HG03060 (cell line): ENCODE measurements at regions not wholly inside any gene's neighbourhood (a gene's known extent, or its start where the extent isn't known, plus 50 kb on each side); places are given as distances from the start of the nearest gene placed in this dataset.

Experiments
- ATAC-seq: cut with Tn5 transposase; IDR thresholded peaks from one replicate; pipeline ENCODE4 v1.9.1; 2021; ENCODE audit warnings: low read depth, moderate number of reproducible peaks; ENCODE audit not compliant: unreplicated experiment

DNA sequence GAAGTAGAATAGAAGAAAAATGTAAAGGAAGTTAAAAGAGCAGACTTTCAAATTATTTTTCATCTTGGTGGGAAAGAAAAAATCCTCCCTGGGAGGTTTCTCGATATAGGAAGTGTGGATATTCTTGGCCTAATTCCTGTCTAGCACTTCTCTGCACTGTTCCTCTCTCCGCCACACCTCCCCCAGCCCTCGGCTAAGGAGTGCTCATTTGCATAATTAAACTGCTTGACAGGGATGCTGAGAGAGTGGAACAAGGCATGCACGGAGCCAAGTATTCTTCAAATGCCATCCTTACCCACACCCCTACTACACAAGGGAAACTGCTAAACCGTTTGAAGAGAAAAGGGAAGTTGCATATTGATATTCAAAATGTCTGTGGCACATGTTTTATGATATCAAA, 511.0 kb upstream of the HTR2A start:
- no peak for ATAC-seq

DNA sequence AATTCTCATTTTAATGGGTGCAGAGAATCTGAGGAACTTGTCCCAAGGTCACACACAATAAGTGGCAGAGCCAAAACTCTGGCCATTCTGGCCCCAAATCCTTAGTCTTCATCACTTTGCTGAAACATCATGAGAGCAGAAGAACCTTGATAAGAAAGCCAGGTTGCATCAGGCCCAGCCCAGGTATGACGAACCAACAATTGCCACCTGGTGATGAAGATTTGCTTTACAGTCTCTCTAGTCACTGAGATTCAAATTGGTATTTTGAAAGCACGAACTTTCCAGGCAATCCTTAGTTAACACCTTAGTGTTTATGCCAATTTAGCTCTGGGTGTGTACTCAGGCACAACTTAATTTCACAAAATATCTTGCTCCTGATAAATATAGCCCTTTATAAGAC, 502.7 kb upstream of the HTR2A start:
- ATAC-seq, result no peak

DNA sequence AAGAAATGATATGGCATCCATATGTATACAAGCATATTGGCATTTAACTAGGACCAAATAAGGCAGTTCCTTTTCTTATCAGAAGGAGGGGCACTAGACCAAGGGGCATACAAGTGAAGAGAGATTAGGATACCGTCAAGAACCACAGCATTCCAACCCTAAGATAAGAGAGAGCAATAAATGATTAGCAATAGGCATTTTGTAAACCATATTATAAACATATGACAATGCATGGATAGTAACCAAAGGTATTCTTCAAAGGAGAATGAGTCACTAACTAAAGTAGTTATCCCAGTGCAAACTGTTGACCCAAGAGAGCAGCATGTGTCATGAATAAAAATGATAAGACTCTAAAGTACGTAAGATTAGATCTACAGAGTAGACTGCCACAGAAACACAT, 500.9 kb upstream of the HTR2A start:
- ATAC-seq, result no peak

- no peak for ATAC-seq
Measured at GRCh38 chr13:47396915-47397314, 500.1 kb upstream of the HTR2A start.

- no peak for ATAC-seq
Measured at GRCh38 chr13:47374741-47375140, 477.9 kb upstream of the HTR2A start.

DNA sequence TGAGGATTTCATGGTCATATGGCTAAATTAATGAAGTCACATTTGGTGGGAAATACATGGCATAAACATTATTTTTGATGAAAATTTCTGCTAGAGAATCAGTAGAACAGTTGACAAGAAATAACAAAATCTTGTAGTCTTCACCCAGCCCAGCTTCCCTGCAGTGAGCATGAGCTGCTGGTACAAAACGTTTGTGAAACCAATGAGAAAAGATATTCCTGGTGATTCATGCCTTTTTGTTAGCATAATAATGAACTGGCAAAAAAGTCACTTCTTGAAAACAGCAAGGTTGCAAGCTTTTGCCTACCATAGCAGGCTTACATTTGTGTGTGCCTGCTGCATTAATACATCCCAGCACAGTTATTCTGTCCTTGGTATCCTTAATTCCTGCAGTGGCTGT, 475.9 kb upstream of the HTR2A start:
- no peak for ATAC-seq

DNA sequence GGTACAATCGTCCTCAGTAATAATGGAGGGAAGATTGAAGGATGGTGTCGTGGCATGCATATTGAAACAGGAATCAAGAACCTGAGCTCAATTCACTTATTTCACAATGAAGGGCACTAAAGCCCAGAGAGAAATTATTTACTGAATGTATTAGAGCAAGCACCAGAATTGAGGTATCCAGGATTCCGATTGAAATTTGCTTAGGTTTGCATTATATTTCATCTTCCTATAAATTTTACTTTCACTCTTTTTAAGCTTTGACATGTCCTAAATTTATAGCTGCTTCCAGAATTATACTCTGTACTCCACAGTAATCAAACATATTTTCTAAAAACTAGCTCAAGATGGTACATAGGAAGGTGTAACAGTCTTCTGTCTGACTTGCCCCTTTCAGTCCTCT, 454.9 kb upstream of the HTR2A start:
- no peak for ATAC-seq

GRCh38 chr13:47350334-47351124, 453.7 kb upstream of the HTR2A start:
- no peak for ATAC-seq

- ATAC-seq, result no peak
Measured at GRCh38 chr13:47349211-47349610, 452.4 kb upstream of the HTR2A start.

GRCh38 chr13:47337781-47338507, 441.1 kb upstream of the HTR2A start:
- no peak for ATAC-seq

- ATAC-seq, result no peak
Measured at GRCh38 chr13:47334173-47334572, 437.3 kb upstream of the HTR2A start.

- no peak for ATAC-seq
Measured at GRCh38 chr13:47332149-47332548, 435.3 kb upstream of the HTR2A start.

DNA sequence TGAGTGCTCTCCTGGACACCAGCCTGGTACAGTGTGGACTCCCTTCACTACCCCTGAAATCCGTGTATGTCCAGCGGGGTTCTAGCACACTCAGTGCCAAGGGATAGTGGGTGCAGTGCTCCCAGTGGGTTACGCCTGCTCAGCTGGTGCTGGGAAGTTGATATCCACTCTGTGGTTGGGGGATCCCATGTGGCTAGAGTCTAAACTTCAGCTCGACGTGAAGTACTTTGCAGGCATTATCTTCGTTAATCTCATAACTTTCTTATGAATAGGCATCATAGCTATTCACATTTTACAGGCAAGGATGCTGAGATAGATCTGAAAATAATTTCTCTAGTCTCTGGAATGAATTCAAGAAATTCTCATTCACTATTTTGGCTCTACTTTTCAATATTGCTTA, 433.2 kb upstream of the HTR2A start:
- ATAC-seq, result no peak

GRCh38 chr13:47327861-47328260, 431.0 kb upstream of the HTR2A start:
- no peak for ATAC-seq

- no peak for ATAC-seq
Measured at GRCh38 chr13:47326061-47326460, 429.2 kb upstream of the HTR2A start.

GRCh38 chr13:47317356-47317755, 420.5 kb upstream of the HTR2A start:
- no peak for ATAC-seq

DNA sequence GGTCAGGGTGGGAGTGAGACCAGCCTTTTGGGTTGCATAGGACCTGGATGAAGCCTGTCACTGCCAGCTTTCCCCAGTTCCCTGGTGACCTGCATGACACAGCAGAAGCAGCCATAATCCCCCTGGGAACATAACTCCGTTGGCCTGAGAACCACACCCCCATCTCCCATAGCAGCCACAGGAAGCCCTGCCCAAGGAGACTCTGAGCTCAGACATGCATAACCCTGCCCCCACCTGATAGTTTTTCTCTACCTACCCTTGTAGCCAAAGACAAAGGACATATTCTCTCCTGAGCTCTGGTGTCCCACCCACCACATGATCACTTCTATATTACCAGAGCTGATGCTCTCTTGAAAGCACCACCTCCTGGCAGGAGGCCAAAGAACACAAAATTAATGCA, 413.5 kb upstream of the HTR2A start:
- no peak for ATAC-seq

GRCh38 chr13:47306991-47307390, 410.1 kb upstream of the HTR2A start:
- no peak for ATAC-seq

DNA sequence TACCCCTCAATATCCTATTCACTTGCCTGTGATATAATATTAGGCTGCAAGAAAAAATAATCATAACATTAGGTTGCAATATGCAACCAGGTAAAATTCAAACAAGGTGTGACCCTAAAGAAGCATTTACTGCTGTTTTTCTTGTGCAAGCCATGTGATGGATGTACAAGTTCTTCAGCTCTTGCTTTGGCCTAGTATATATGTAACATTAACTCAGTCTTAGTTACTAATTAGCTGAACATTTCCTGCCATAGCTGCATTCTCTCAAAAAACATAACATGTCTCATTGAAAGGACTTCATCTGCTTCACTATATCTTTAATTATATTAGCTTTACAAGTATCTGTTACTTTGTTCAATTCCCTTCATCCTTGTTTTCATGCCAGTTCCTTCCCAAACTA, 406.8 kb upstream of the HTR2A start:
- no peak for ATAC-seq

- no peak for ATAC-seq
Measured at GRCh38 chr13:47299304-47299703, 402.5 kb upstream of the HTR2A start.

- ATAC-seq, result no peak
Measured at GRCh38 chr13:47298506-47298905, 401.7 kb upstream of the HTR2A start.

DNA sequence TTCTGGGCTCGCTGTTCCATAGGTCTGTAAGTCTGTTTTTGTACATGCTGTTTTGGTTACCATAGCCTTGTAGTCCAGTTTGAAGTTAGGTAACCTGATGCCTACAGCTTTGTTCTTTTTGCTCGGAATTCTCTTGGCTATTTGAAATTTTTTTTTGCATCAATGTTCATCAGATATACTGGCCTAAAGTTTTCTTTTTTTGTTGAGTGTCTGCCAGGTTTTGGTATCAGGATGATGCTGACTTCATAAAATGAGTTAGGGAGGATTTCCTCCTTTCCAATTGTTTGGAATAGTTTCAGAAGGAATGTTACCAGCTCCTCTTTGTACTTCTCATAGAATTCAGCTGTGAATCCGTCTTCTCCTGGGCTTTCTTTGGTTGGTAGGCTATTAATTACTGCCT, 397.8 kb upstream of the HTR2A start:
- ATAC-seq, result no peak
